Stimulated activated naive CD4-positive, alpha-beta T cell (primary cell): ENCODE measurements at regions not wholly inside any gene's neighbourhood (a gene's known extent, or its start where the extent isn't known, plus 50 kb on each side); places are given as distances from the start of the nearest gene placed in this dataset.
"Not testable (repeated sequence)": the region's sequence is repeated elsewhere in the genome, so short reads cannot be mapped to it uniquely, and the experiment has no call there.

ENCODE experiments used
- DNase-seq, 6 experiments: peaks; one replicate each; lab custom pipeline; 2025; lab: John Stamatoyannopoulos, UW

DNA sequence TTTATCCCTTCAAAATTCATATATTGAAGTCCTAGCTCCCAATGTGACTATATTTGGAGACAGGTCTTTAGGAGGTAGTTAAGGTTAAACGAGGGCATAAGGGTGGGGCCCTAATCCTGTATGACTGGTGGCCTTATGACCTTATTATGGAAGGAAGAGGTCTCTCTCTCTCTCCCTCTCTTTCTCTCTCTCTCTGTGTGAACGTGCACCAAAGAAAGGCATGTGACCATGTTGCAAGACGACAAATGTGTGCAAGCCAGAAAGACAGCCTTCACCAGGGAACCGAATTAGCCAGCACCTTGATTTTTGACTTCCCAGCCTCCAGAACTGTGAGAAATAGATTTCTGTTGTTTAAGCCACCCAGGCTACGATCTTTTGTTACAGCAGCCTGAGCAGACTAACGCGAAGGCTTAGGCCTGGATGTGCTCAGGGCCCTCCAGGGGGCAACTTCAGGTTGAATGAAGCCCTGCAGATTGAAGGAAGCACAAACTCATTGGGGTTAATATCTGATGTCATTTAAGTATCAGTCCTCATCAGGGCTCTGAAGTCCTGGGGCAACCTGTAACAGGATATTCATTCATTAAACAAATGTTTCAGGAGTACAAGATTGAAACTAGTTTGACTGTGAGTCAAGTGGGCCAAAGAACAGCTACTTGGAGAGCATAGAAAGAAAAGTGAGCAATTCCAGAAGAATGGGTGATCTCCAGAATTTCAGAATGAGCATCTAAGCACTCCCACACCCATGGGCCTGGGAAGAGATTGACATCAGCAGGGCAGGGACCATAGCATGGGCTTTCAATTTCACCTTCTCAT, 157.4 kb upstream of the TNFAIP3 start:
- DNase-seq: peak in 1 of 6 experiments; percentile 4

DNA sequence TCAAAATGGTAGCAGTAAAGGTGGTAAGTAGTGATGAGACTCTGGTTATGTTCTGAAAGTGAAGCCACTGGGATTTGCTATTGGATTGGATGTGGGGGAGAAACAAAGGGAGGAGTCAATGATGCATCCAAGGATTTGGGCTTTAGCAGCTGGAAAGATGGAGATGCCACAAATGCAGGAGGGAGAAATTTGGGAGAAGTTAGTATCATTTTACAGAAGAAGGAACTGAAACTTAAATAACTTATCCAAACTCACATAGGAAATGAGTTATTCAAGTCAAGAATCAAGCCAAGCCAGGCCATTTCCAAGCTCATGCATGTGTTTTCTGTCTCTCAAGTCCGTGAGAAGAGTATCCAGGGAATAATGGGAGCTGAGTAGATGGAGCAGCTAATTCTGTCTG, 155.1 kb upstream of the TNFAIP3 start:
- DNase-seq: no peak

DNA sequence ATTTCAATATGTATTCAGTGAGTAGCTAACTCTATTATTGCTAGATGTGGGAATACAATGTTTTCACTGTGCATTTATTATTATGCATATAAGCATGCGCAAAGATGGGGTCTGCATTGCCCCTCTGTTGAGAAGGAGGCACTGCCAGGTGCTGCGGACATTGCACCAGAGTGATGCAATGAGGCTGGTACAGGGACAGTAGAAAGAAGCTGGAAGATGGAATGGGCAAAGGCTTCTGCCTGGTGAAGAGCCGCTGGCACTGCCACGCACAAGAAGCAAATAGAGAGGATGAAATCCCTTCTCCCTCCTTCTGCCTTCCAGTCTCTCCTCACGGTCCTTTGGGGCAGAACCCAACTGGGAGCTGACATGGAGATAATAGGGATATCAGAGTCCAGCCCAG, 154.5 kb upstream of the TNFAIP3 start:
- DNase-seq: no peak

DNA sequence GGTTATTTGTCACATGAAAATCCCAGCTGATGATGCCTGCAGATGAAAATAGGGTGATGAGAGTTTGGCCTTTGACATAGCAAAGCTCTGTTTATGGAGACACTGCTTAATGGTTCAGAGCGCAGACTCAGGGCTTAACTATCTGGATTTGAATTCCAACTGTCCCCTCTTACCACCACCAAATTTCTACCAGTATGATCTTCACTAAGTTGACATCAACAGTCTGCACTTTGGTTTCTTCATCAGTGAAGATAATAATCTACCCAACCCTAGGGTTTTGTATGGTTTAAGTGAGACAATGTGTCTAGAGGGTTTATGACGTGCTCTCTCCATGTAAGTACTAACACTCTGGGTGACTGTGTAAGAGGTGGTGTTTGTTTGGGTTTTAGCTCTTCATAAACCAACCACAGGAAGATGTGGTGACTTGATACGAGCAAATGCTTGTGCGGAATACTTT, 151.4 kb upstream of the TNFAIP3 start:
- DNase-seq: peak in 5 of 6 experiments; percentile 0 to 82 (median 67)

DNA sequence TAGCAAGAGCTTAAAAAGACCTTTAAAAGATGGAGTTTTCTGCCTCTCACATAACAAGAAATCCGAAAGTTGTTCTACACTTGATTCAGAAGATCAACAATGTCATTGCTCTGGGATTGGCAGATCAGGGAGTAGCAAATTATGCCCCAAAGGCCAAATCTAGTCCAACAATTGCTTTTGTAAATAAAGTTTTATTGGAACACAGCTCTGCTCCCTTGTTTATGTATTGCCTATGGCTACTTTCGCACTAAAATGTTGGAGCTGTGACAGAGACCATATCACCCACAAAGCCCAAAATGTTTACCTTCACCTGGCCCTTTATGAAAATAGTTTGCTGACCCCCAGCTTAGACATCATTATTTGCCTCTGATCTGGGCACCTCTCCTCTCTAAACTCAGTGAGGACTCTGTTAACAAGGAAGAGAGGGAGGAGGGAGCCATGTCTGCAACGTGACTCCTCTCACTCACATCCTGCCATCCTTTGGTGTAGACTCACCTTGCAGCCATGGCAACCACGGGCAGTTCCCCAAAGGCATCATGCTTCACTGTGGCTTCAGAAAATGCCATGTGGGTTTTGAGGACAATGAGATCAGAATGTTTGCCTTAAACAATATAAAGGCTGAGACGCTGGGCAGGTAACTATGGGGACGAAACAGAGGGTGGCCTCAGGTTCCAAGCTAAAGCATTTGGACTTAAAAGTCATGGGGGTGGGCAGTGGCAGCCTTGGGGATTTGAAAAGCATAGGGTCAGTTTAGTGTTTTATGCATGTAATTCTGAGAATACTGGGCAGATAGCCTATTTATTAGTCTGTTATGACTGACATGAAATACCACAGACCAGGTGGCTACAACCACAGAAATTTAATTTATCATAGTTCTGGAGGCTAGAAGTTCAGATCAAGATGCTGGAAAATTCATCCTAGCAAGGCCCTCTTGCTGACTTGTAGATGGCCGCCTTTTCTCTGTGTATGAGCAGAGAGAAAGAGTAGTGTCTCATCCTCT, 149.7 kb upstream of the TNFAIP3 start:
- DNase-seq: peak; percentile 47 to 75 (median 64)

DNA sequence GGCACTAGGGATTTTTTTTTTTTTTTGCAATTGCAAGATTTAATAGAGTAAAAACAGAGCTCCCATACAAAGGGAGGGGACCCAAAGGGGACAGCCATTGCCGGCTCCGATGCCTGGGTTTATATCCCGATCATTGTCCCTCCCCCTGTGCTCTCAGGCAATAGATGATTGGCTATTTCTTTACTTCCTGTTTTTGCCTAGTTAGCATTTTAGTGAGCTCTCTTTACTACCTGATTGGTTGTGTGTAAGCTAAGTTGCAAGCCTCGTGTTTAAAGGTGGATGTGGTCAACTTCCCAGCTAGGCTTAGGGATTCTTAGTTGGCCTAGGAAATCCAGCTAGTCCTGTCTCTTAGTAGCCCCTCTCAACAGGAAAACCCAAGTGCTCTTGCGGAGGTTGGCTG, 148.2 kb upstream of the TNFAIP3 start:
- not testable (repeated sequence) for DNase-seq

DNA sequence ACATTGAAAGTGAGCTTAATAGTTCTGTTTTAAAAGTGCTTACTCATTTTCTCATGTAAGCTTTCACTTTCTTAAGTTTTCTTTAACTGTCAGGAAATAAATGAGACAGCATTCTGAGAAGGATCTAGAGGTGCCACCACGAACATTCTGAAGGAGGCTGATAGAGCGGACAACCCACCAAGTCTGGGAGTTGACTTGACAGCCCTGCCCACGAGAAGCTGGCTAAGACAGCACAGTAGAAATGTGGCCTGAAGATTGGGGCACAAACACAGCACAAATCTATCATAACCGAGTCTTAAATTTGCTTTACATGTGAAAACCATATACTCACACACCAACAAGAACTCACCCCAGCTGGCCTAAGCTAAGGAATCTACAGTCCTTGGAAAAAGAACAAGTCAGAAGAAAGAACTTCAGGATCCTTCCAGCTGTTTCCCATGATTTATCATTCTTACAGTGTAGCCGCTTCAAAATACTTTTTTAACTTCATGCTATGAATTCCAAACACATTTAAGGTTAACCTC, 144.2 kb upstream of the TNFAIP3 start:
- DNase-seq: no peak

DNA sequence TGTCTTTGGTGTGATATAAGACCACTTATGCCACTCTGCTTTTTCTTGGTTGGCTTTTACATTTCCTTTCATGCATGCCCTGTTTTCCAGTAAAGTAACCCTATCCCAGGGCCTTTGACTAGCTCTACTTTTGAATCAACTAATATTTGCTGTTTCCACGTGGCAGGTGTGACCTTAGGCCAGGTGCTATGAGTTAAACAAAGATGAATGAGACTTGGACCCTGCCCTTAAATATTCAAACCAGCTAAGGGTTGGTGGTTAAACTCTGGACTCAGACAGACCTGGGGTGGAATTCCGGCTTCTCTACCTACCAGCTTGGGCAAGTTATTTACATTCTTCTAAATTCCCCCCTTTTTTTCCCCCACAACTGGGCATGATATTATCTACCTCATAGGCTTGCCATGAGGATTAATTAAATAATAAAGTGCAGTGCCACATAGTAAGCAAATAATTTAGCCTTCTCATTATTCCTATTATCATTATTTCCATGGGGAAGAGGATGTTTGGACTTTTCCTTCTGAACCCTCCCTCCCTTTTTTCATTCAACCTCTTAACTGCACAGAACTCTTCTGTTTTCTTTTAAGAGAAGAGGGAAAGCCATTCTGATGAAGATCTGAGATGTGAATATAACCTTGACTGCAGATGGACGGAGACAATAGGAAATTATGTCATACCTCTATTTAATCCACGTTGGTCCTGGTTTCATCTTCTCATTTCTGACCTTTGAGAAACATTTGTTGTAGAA, 143.6 kb upstream of the TNFAIP3 start:
- DNase-seq: no peak

DNA sequence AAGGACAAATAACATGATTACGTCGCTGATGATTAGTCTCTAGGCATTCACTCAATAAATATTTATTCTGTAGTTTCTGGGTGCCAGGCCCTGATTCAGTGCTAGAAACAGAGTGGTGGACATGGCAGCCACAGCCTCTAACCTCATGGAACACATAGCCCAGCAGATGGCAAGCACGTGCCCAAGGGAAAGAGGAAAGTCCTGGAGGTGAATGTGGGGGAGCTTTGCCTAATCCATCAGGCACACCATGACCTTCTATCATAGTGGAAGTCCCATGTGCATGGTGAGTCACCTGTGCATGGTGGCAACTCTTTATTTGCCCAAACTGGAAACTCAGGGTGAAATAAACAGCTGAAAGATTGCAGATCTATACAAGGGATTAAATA, 143.0 kb upstream of the TNFAIP3 start:
- no peak for DNase-seq

DNA sequence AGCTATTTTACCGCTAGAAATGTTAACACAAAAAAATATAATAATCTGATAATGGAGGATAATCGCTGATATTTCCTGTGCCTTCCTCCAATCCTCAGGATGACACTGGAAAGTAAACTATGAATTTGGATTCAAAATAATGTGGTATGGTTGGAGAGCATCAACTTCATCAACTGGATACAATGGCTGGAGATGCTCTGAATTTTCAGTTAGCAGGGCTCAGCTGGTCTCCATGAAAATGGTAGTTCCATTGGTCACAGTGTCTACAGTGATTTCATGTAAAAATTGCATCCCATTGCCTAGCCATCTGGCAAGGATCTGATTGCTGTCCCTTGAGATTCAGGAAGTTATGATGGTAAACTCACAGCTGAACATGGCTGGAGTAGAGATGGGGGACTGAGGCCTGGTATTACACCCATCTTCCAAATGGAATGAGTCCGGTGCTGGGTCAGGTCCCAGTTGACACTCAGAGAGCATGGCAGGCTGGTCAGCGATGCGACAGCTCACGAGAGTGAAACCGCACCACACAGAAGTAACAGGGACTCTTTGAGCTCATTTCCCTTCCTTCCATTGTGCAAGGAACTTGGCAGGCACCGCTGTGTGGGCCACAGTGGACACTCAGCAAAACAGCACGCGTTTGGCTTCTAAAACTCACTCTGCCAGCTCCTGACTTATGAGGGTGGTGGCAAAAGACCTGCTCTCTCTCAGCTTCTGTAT, 142.4 kb upstream of the TNFAIP3 start:
- no peak for DNase-seq

DNA sequence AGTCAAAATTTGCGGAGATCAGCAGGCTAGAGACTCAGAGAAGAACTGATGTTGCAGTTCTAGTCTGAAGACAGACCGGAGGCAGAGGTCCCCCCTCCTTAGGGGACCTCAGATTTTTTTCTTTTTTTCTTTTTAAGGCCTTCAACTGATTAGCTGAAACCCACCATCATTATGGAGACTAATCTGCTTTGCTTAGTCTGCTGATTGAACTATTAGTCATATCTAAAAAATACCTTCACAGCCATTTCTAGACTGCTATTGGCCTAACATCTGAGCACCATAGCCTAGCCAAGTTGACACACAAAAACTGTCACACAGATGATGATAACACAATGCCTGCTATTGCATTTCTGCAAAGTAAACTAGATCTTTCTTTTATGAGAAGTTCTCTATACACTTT, 141.1 kb upstream of the TNFAIP3 start:
- no peak for DNase-seq

DNA sequence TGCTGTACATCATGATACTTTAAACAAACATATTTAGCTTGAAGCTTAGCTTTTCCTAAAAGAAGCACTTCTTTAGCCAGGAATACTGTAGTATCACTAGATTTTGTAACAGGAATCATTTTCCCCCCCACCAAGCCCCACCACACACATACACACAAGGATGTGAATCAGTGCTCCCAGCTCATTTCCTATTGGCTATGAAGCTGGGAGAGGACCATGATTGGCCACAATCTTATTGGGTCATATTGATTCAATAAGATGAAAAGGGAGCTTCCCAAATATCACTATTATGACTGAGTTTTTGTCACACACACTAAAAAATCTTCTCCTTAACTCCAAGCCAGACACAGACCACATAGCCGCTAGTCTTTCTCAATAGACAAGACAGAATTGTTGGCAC, 140.5 kb upstream of the TNFAIP3 start:
- no peak for DNase-seq

DNA sequence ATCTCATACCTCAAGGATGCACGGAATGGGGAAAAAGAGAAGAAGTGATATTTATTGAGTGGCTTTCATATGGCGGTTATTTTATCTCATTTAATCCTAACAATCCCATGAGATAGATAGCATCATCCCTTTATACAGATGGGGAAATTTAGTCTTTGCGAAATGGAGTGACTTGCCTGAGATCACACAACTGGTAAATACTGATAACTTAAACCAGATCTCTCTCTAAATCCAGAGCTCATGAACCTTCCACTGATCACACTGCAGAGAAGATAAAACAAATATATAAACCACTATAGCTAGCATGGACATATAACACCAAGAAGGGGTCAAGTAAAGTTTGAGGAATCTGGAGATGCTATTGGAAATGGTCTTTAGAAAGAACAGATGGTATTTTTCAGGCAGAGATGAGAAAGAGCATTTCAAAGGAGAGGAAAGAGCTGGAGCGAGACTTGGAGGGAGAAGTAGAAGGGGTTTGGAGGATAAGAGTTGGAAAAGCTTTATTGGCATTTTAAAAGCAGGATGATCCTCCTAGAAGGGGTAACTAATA, 139.8 kb upstream of the TNFAIP3 start:
- no peak for DNase-seq

DNA sequence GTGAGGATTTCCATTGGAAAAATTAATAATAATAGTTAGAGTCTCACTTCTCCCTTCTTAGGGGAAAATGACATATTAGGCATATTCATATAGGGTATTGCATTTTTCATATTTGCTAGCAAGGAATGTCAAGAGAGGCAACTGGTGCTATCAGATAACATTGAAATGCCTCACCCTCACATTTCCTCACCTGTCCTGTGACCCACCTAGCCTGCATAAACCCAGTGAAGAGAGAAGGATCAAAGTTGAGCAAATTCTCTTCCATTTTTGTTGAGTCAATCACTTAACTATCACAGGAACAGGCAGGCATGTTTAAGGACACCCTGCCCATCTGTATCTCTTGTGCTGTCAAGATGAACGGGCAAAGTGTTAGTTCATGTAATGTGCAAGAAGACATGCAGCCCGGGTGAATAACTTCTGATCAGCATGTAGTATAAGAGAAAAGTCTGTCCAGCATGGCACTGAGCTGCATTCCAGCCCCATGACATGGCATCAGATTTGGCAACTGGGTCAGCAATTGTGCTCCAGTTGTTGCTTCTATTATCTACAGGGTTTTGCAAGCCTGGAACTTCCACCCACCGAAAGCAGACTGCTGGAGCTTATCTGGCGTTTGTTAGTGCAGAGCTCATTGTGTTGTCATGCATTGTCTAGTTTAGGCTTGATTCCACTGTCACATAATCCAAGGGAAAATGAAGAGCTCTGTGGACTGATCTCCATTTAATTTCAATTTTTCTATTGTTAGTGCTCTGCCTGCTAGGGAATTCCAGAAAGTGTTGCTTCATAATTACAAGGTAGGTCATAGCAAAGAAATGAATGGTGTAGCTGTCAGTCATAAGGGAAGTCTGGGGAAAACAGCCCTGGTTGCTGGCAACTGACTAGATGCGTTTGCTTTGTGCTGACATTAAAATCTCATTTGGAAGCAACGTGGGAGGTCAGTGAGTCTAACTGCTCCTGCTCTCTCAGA, 138.4 kb upstream of the TNFAIP3 start:
- DNase-seq: no peak

DNA sequence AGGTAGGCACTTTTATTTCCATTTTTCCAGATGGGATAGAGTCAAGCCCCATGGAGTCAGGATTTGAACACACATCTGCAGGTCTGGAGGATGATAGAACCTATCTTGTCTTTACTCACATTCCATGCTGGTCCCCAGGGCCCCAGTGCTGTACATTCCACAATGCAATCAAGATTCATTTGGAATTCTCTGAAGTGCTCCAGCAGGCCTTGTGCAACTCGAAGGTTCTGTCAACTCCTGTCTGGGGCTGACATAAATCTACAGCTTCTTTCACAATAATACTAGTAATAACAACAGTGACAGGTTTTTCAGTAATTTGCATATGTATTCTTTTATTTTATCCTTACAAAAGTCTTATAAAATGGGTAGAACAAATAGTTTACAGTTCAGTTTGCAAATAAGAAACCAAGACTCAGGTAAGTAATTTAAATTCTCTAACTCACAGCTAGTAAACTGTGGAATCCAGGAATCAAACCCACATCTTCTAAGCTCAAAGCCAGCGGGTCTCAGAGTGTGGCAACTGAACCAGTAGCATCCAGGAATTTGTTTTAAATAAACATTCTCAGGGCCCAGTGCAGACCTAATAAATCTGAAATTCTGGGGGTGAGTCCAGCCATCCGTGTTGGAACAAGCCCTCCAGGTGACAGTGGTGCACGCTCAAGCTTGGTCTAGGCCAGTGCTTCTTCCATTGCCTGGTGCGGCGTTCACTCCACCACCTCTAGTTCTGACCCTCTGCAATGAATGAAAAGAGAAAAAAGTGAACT, 137.0 kb upstream of the TNFAIP3 start:
- DNase-seq: no peak

DNA sequence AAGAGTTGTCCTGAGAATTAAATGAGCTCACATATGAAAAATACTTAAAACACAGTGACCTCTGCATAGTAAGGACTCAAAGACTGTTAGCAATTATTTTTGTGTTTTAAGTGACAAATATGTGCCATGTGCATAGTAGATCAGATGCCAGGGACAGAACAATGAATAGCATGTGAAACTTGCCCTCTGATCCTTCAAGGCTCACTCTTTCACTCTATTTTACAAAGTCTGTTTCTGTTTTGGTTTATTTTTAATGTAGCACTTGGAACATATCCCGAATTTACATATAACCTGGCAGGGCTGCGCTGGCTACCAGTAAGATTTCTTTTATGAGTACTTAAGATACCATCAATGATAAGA, 135.5 kb upstream of the TNFAIP3 start:
- no peak for DNase-seq

DNA sequence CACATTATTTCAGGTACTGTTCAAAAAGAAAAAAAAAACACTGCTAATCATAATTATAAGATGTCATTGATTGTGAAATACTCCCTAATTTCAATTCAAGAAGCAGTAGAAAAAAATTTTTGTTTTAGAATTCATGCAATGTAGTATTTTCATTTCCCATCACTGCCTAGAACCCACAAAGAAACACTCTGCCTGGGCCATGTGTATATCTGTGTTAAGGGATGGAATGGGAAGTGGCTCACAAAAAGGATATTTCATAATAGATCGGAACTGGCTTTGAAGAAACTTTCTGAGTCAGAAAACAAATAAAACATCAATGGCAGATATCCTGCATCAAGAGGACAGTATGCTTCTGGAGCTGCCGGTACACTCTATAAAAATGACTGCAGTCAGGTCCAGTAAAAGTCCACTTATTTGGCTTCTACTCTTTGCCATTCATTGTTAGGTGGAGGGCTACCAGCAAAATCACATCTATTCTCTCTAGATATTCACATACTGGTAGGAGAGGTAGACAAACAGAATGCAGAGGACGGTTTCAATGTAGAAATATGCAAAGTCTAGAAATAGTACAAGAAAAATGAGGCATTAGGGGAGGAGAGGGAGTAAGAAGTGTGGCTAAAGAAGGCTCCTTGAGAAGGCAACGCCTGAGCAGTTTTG, 135.0 kb upstream of the TNFAIP3 start:
- no peak for DNase-seq

DNA sequence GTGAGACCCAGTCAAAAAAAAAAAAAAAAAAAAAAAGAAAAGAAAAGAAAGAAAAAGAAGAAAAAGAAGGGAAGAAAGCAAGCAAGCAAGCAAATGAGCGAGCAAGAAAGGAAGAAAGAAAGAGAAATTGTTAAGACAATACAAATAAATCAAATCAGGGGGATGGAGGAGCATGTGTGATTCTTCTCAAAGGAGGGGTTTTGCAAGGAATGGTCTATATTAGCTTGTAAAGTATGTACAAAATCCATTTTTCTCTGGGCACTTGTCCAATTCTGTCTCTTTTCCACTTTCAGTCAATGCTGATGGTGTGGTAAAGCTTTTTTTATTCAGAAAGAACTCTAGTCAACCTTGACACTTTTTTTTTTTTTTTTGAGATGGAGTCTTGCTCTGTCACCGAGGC, 133.7 kb upstream of the TNFAIP3 start:
- no peak for DNase-seq
